Ovary (tissue), 3 donors: ENCODE measurements at regions not wholly inside any gene's neighbourhood (a gene's known extent, or its start where the extent isn't known, plus 50 kb on each side); places are given as distances from the start of the nearest gene placed in this dataset.

Experiments
- CTCF ChIP-seq, 3 donors: fragments of 450-650 bp in 2 of 3; fragments of 200-600 bp in 1 of 3; IDR thresholded peaks; one replicate each; pipeline versions ENCODE4 v1.5.1 to v1.8.0; 2016 to 2022; ENCODE audit warnings: antibody characterized with exemption in 3 of 3, mild to moderate bottlenecking in 1 of 3
- EP300 ChIP-seq: sonication (generic); formaldehyde crosslinking; IDR thresholded peaks from one replicate; pipeline ENCODE4 v1.6.1; 2017; ENCODE audit warnings: antibody characterized with exemption
- POLR2A ChIP-seq: fragments of 450-650 bp; IDR thresholded peaks from one replicate; pipeline ENCODE4 v1.6.1; 2017; ENCODE audit warnings: antibody characterized with exemption, mild to moderate bottlenecking, moderate library complexity
- donor health status: DM: no; HTN: no; CAD: no.

DNA sequence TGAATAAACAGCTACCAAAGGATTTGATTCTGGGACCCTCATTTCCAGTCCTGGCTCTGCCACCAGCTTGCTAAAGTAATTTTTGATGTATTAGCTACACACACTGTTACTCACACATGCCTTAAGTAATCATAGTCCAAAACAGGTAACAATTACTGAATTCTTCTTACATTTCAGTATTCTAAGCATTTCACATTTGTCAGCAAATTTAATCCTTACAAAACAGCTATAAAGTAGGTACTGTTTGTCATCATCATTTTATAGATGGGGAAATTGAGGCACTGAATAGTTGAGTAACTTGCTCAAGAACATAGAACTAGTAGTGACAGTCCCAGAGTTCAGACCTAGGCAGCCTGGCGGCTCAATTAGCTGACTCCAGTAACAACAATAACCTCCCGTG, 272.6 kb downstream of the QKI start:
- TF ChIP-seq CTCF (IDR thresholded peaks at IDR 0.05): no peak
- no peak for TF ChIP-seq EP300
- TF ChIP-seq POLR2A: no peak
